H1 (cell line): ENCODE measurements at regions not wholly inside any gene's neighbourhood (a gene's known extent, or its start where the extent isn't known, plus 50 kb on each side); places are given as distances from the start of the nearest gene placed in this dataset.

Experiments used
- CBX8 ChIP-seq: fragments of 300-800, 300-1000 bp; sonication (generic); IDR thresholded peaks from 2 replicates; pipeline ENCODE4 v1.7.1; 2016; ENCODE audit warnings: low read depth, low read length, borderline replicate concordance
- CHD7 ChIP-seq: fragments of 300-600 bp; sonication (generic); IDR thresholded peaks from 2 replicates; pipeline ENCODE4 v1.7.1; 2012; ENCODE audit warnings: low read length, moderate library complexity, mild to moderate bottlenecking, inconsistent platforms; ENCODE audit not compliant: insufficient replicate concordance
- EZH2 ChIP-seq: fragments of 200-600 bp; sonication (generic); IDR thresholded peaks from 2 replicates; pipeline ENCODE4 v1.7.1; 2012; ENCODE audit warnings: low read depth, mild to moderate bottlenecking, moderate library complexity, low read length, inconsistent platforms; ENCODE audit not compliant: severe bottlenecking
- NANOG ChIP-seq: IDR thresholded peaks from 2 replicates; pipeline ENCODE4 v1.6.1; 2011; ENCODE audit warnings: low read length, low read depth, mild to moderate bottlenecking, inconsistent platforms; ENCODE audit not compliant: insufficient read depth, poor library complexity, severe bottlenecking
- RAD21 ChIP-seq, 2 experiments: IDR thresholded peaks in 1 of 2; conservative IDR thresholded peaks in 1 of 2; 2 replicates each; pipeline ENCODE4 v1.6.1; 2011; ENCODE audit warnings: low read depth in 2 of 2, low read length in 2 of 2, improper control_type of control experiment in 1 of 2, inconsistent platforms in 1 of 2, mild to moderate bottlenecking in 1 of 2, moderate library complexity in 1 of 2
- RNF2 ChIP-seq: fragments of 200-900, 300-1000 bp; sonication (generic); IDR thresholded peaks from 2 replicates; pipeline ENCODE4 v1.7.1; 2016; ENCODE audit warnings: borderline replicate concordance, low read depth, mild to moderate bottlenecking, antibody characterized with exemption, low read length; ENCODE audit not compliant: poor library complexity, severe bottlenecking; ENCODE audit errors: missing control alignments
- RXRA ChIP-seq: IDR thresholded peaks from 2 replicates; pipeline ENCODE4 v1.6.1; 2011; ENCODE audit warnings: low read depth, mild to moderate bottlenecking, low read length, moderate library complexity; ENCODE audit not compliant: insufficient read depth
- SIN3A ChIP-seq, 2 experiments: IDR thresholded peaks in 1 of 2; conservative IDR thresholded peaks in 1 of 2; 2 replicates each; pipeline ENCODE4 v1.6.1; 2011 to 2012; ENCODE audit warnings: low read length in 2 of 2, improper control_type of control experiment in 1 of 2, low read depth in 1 of 2, mild to moderate bottlenecking in 1 of 2
- SP2 ChIP-seq: IDR thresholded peaks from 2 replicates; pipeline ENCODE4 v1.6.1; 2012; ENCODE audit warnings: mild to moderate bottlenecking, low read length, inconsistent platforms
- TAF1 ChIP-seq: IDR thresholded peaks from 2 replicates; pipeline ENCODE4 v1.6.1; 2011; ENCODE audit warnings: mild to moderate bottlenecking, low read depth, low read length
- TAF7 ChIP-seq: optimal IDR thresholded peaks from 2 replicates; pipeline ENCODE3; 2011; ENCODE audit warnings: low read depth, mild to moderate bottlenecking, inconsistent platforms, low read length, moderate library complexity, borderline replicate concordance

GRCh38 chrX:115392871-115393270 lies 103.4 kb downstream of the LUZP4 start (continued):
- TF ChIP-seq CHD7 (no peak), RXRA (no peak), SP2 (no peak), RAD21 (IDR thresholded peaks at IDR 0.05 in 1 of 2, conservative IDR thresholded peaks at IDR 0.05 in 1 of 2; ENCODE audit: low read depth in 2 of 2, low read length in 2 of 2) (no peak), SIN3A (conservative IDR thresholded peaks at IDR 0.05 in 1 of 2, IDR thresholded peaks at IDR 0.05 in 1 of 2; ENCODE audit: low read depth in 1 of 2, low read length in 2 of 2) (no peak), RNF2 (no peak), EZH2 (no peak), CBX8 (no peak), TAF1 (no peak), NANOG (no peak), TAF7 (no peak)
